Neural progenitor cell (in vitro differentiated cells): ENCODE measurements at regions not wholly inside any gene's neighbourhood (a gene's known extent, or its start where the extent isn't known, plus 50 kb on each side); places are given as distances from the start of the nearest gene placed in this dataset.

ENCODE experiments used
- DNase-seq: peaks from one replicate; pipeline ENCODE4 v3.0.0-alpha.2; 2016; ENCODE audit warnings: low spot score
- H2AFZ ChIP-seq: fragments of 200-600 bp; sonication (generic); replicated peaks from 2 replicates; pipeline ENCODE4 v1.6.1; 2016; ENCODE audit warnings: antibody characterized with exemption
- H3F3A ChIP-seq: fragments of 200-600 bp; sonication (generic); 2 replicates; pipeline ENCODE4 v1.6.1; 2016; ENCODE audit warnings: antibody characterized with exemption, low read depth
- H3K27ac ChIP-seq: fragments of 200-600 bp; sonication (generic); 2 replicates; pipeline ENCODE4 v1.5.1; 2016; ENCODE audit warnings: mild to moderate bottlenecking
- H3K27me3 ChIP-seq: fragments of 200-600 bp; sonication (generic); 2 replicates; pipeline ENCODE4 v1.6.1; 2016; ENCODE audit warnings: mild to moderate bottlenecking, moderate library complexity
- H3K36me3 ChIP-seq: fragments of 200-600 bp; sonication (generic); 2 replicates; pipeline ENCODE4 v1.5.1; 2016
- H3K4me1 ChIP-seq: fragments of 200-600 bp; sonication (generic); 2 replicates; pipeline ENCODE4 v1.6.1; 2016; ENCODE audit warnings: mixed run types
- H3K4me2 ChIP-seq: fragments of 200-600 bp; sonication (generic); 2 replicates; pipeline ENCODE4 v1.6.1; 2016
- H3K4me3 ChIP-seq: fragments of 200-600 bp; sonication (generic); 2 replicates; pipeline ENCODE4 v1.5.1; 2016
- H3K79me2 ChIP-seq: fragments of 200-600 bp; sonication (generic); 2 replicates; pipeline ENCODE4 v1.6.1; 2016; ENCODE audit warnings: low read depth
- H3K9ac ChIP-seq: fragments of 200-600 bp; sonication (generic); 2 replicates; pipeline ENCODE4 v1.6.1; 2016
- H3K9me3 ChIP-seq: fragments of 200-600 bp; sonication (generic); 2 replicates; pipeline ENCODE4 v1.5.1; 2016; ENCODE audit warnings: low read depth
- H4K20me1 ChIP-seq: fragments of 200-600 bp; sonication (generic); 2 replicates; pipeline ENCODE4 v1.6.1; 2016; ENCODE audit warnings: low read depth
- H3K27ac Mint-ChIP-seq: 3 replicates; pipeline ENCODE4 v1.8.0; 2021; ENCODE audit warnings: mixed read lengths
- H3K27me3 Mint-ChIP-seq: 2 replicates; pipeline ENCODE4 v1.8.0; 2022; ENCODE audit warnings: low read depth, mild to moderate bottlenecking, inconsistent platforms, moderate library complexity, mixed read lengths; ENCODE audit not compliant: insufficient read depth
- H3K36me3 Mint-ChIP-seq: 3 replicates; pipeline ENCODE4 v1.8.0; 2021; ENCODE audit warnings: mixed read lengths
- H3K4me1 Mint-ChIP-seq: 3 replicates; pipeline ENCODE4 v1.8.0; 2021; ENCODE audit warnings: mixed read lengths
- H3K4me3 Mint-ChIP-seq: 3 replicates; pipeline ENCODE4 v1.8.0; 2021; ENCODE audit warnings: mild to moderate bottlenecking, moderate library complexity, mixed read lengths
- H3K9me3 Mint-ChIP-seq: 3 replicates; pipeline ENCODE4 v1.8.0; 2020; ENCODE audit warnings: mixed read lengths
- EZH2 ChIP-seq: fragments of 200-600 bp; sonication (generic); IDR thresholded peaks from 2 replicates; pipeline ENCODE4 v1.6.1; 2017; ENCODE audit warnings: antibody characterized with exemption, mild to moderate bottlenecking, moderate library complexity
- EZH2phosphoT487 ChIP-seq: fragments of 200-600 bp; sonication (generic); IDR thresholded peaks from 2 replicates; pipeline ENCODE4 v1.6.1; 2017; ENCODE audit warnings: antibody characterized with exemption
- TF ChIP-seq, protein P1 (sequence below): fragments of 200-600 bp; sonication (generic); IDR thresholded peaks from 2 replicates; pipeline ENCODE4 v1.5.1; 2017; ENCODE audit warnings: antibody characterized with exemption, mild to moderate bottlenecking

DNA sequence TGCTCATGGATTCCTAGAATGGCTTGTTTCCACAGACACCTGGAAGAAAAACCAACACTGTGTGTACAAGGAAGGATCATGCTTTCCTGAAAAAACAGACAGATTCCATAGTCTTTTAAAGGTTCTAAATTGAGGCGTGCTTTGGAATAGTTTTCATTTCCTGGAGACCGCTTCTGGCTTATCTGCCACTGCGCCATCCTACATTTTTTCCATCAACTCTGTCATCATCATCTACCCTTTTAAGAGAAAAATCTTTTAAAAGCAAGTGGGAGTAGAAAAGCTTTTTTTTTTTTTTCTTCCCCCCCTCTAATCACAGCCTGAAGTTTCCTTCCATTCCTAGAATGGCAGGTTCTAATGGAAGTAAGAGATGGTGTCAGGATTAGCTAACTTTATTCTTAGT is 379.4 kb upstream of the C2CD4B start:
- Histone ChIP-seq H2AFZ (no peak overlapping the region), H3K27me3 (no peaks in the 10 kb centered on the region), H3K4me3 (no peak overlapping the region), H3F3A (no peaks in the 10 kb centered on the region), H3K4me1 (no peaks in the 10 kb centered on the region), H3K4me2 (no peak overlapping the region), H3K36me3 (no peaks in the 10 kb centered on the region), H3K9ac (no peak overlapping the region), H3K9me3 (no peaks in the 10 kb centered on the region), H3K79me2 (no peaks in the 10 kb centered on the region), H3K27ac (no peak overlapping the region), H4K20me1 (no peaks in the 10 kb centered on the region)
- Mint-ChIP-seq H3K4me3 (no peak overlapping the region), H3K27me3 (peaks cover 4% of the 10 kb centered on the region), H3K9me3 (no peaks in the 10 kb centered on the region), H3K4me1 (no peaks in the 10 kb centered on the region), H3K36me3 (no peaks in the 10 kb centered on the region), H3K27ac (no peak overlapping the region)
- no peak for DNase-seq
- TF ChIP-seq EZH2 (no peak), EZH2phosphoT487 (no peak)
- TF ChIP-seq, protein P1, sequence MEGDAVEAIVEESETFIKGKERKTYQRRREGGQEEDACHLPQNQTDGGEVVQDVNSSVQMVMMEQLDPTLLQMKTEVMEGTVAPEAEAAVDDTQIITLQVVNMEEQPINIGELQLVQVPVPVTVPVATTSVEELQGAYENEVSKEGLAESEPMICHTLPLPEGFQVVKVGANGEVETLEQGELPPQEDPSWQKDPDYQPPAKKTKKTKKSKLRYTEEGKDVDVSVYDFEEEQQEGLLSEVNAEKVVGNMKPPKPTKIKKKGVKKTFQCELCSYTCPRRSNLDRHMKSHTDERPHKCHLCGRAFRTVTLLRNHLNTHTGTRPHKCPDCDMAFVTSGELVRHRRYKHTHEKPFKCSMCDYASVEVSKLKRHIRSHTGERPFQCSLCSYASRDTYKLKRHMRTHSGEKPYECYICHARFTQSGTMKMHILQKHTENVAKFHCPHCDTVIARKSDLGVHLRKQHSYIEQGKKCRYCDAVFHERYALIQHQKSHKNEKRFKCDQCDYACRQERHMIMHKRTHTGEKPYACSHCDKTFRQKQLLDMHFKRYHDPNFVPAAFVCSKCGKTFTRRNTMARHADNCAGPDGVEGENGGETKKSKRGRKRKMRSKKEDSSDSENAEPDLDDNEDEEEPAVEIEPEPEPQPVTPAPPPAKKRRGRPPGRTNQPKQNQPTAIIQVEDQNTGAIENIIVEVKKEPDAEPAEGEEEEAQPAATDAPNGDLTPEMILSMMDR, result no peak

DNA sequence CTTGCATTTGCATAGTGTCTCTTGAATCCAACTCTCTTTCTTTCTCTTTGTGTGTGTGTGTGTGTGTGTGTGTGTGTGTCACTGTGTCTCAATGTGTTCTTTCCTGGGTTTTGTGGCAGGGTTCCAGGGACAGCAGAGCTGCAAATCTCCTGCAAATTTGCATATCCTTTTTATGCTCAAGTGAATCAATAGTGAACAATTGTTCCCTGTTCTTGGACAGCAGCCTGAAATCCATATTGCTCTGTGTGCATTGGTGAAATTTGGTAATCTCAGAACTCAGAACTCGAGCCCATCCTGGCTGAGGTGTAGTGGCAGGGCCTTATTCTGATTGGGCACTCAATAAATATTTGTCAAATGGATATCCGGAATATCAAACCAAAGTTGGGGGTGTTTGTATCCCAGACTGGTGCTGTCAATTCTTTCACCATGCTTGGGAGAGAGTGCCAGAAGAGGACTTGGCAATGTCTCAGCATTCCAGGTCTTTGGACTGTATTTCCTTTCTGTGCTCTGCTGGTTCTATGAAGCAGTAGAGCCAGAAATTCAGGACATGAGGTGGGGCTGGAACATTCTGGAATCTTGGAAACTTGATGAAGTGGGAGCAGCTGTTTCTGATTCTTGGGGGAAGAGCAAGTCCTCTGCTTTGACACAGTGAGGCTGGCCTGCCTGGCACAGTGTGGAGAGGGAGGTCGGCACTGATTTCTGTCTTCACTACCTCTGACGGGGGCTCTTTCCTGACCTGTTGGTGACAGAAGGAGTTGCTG is 380.6 kb upstream of the C2CD4B start:
- Histone ChIP-seq H3F3A (no peaks in the 10 kb centered on the region), H3K4me1 (no peaks in the 10 kb centered on the region), H2AFZ (no peak overlapping the region), H3K79me2 (no peaks in the 10 kb centered on the region), H3K27me3 (no peaks in the 10 kb centered on the region), H3K4me3 (no peak overlapping the region), H3K9me3 (no peaks in the 10 kb centered on the region), H3K4me2 (no peak overlapping the region), H3K27ac (no peak overlapping the region), H4K20me1 (no peaks in the 10 kb centered on the region), H3K9ac (no peak overlapping the region), H3K36me3 (no peaks in the 10 kb centered on the region)
- Mint-ChIP-seq H3K27me3 (peaks cover 4% of the 10 kb centered on the region), H3K4me1 (no peaks in the 10 kb centered on the region), H3K9me3 (no peaks in the 10 kb centered on the region), H3K36me3 (no peaks in the 10 kb centered on the region), H3K27ac (no peak overlapping the region), H3K4me3 (no peak overlapping the region)
- TF ChIP-seq EZH2, result no peak
- TF ChIP-seq, protein P1, result no peak
- TF ChIP-seq EZH2phosphoT487, result no peak
- DNase-seq, result no peak

DNA sequence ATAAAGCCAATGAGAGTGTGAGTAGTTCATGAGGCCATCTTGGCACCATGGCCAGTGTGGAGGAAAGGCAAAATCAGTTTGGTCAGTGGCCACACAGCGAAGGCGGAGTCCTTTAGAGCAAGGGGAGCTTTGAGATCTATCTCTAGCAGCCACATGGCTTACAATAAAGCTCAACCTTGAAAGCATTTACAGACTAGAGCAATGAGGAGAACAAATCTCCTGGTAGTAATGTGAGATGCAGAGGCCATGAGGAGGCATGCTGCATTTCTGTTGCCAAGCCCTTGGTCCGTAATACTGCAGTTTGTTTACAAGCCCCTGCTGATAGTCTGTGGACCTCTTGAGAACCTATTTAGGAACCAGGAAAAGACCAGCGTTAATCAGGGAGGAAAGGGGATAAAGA is 381.5 kb upstream of the C2CD4B start:
- Mint-ChIP-seq H3K27me3 (peaks cover 4% of the 10 kb centered on the region), H3K9me3 (no peaks in the 10 kb centered on the region), H3K4me3 (no peak overlapping the region), H3K27ac (no peak overlapping the region), H3K36me3 (no peaks in the 10 kb centered on the region), H3K4me1 (no peaks in the 10 kb centered on the region)
- no peak for DNase-seq
- H3K9ac ChIP-seq, result no peak overlapping the region
- H3K4me2 ChIP-seq, result no peak overlapping the region
- H3F3A ChIP-seq, result no peaks in the 10 kb centered on the region
- H3K4me1 ChIP-seq, result no peaks in the 10 kb centered on the region
- H2AFZ ChIP-seq, result no peak overlapping the region
- no peak overlapping the region for H3K27ac ChIP-seq
- TF ChIP-seq, protein P1, result no peak
- no peak overlapping the region for H3K4me3 ChIP-seq
- H3K27me3 ChIP-seq, result no peaks in the 10 kb centered on the region
- H3K36me3 ChIP-seq, result no peaks in the 10 kb centered on the region
- H3K9me3 ChIP-seq, result no peaks in the 10 kb centered on the region
- H4K20me1 ChIP-seq, result no peaks in the 10 kb centered on the region
- no peaks in the 10 kb centered on the region for H3K79me2 ChIP-seq
